HPDE6-E6E7 (cell line): ENCODE measurements at regions not wholly inside any gene's neighbourhood (a gene's known extent, or its start where the extent isn't known, plus 50 kb on each side); places are given as distances from the start of the nearest gene placed in this dataset.

ENCODE experiments used
- DNase-seq: peaks from one replicate; pipeline ENCODE4 v3.0.0; 2011; ENCODE audit warnings: missing footprints; ENCODE audit errors: extremely low spot score

DNA sequence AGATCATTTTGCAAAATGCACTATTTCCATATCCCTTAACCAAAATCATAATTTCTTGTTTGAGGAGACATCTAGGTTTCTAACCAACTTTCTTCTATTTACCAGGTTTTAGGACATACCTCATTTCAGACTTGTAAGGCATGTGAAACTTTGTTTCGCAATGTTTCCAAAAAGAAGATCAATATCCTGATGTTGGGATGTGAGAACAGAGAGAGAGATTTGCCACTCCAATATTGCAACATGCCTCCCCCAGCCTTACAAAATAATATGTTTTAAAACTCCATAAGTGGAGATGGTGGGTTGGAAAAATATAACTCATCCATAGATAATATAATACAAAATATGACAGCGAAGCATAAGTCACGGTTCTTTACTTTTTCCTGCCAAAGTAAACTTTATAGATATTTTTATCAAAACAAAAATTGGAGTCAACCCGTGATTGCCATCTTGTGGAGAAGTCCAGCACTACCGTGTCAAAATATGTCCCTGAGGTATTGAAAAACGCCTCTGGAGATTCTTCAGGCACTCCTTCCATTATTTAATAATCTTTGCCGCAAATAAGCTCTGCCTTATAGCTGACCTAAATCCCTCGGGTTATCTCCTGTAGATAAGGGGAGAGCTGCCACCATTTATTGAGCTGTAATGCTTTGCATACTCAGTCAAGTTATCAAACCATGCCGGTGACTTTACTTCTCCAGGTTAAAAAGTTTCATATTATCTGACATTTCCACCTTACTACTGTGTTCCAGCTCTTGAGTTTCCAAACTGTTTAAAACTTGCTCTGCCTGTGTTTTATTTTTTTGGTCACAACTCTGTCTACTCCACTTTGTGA is 534.2 kb downstream of the HACE1 start:
- no peak for DNase-seq

DNA sequence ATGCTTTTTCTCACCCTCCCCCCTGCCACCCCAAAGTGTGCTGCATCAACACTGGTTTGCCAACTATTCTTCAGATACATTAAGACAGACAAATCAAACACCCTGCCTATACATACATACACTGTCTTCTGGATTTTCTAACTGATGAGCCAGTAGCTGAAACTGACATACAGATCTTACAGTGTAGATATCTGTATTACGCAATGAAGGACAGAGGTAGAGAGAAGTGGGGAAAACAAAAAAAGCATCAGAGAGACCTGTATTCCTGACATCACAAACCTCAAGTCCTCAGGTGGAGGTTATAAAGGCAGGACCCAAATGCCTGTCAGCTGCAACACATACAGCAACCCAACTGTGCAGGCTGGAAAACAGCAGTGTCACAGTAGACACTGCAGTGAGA is 535.4 kb downstream of the HACE1 start:
- no peak for DNase-seq

DNA sequence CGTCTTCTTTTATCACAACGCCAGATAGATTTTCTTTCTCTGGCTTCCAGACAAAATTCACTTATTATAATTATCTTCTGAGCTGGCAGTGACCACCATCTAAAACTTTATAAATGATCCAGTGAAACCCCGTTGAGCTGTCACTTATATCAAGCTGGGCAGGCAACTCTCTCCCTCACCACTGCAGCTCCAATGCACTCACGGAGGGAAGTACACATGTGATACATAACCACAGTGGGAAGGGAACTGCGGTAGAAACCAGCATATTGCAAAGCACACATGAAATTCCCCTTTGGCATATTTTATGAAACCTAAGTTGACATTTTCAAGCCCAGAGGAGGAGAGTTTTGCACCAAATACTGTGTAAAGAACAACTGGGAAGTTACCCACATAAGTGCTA is 536.9 kb downstream of the HACE1 start:
- DNase-seq, result no peak

DNA sequence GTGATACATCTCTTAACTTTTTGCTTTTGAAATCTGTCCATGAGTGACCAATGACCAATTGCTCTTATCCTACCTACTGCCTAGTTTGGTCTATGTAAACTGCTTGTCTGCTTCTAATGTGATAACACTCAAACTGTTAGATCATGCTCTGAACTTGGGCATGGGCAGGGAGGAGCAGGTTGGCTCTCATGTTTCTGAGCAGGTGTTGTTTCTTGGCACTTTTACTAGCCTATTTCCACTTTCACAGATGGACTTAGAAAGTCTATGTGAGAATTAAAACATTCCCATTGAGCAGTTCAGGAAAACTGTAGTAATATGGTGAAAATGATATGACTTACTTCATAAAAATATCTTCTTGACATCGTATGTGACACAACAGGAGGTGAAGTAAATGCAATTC is 538.4 kb downstream of the HACE1 start:
- no peak for DNase-seq

DNA sequence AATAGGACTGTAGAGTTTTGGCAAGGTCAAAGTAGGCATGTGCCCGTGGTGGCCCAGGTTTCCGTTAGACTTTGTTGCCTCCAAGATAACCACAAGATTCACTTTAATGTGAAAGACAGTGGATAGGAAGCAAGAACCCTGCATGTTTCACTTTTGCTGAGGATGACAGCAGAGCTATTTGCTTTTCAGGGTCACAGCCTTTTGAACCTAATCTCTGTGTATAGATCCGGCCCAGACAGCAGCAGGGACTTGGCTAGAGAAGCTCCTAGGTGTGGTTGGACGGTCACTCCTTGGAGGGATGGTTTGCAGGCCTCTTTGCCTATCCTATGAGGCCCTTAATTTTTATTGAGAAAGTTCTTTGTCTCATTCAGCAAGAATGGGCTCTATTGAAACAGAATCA is 538.8 kb downstream of the HACE1 start:
- DNase-seq, result no peak

DNA sequence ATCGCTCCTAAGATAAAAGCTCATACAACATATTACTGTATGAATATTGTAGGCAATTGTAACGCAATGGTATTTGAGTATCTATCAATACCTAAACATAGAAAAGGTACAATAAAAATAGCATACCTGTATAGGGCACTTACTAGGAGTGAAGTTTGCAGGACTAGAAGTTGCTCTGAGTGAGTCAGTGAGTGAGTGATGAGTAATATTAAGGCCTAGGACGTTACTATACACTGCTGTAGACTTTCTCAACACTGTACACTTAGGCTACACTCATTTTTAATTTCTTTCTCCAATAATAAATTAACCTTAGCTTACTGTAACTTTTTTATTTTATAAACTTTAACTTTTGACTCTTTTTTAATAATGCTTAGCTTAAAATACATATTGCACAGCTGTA is 546.9 kb downstream of the HACE1 start:
- DNase-seq, result no peak

DNA sequence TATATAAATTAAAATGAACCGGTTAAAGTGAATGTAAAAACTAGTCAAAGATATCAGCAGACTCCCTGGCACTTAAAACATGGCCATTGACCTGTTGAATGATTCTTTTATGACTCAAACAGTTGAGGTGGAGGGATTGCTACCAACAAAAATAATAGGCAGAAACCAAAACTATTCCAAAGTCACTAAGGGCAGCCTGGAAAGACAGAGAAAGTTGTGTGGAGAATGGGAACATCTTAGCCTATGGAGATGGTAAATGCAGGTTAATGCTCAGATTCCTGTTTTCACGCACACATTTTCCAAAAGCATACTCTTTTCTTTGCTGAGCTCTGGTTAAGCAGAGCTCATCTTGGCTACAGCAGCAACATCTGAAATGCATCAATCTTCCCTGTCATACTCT is 553.5 kb downstream of the HACE1 start:
- no peak for DNase-seq

DNA sequence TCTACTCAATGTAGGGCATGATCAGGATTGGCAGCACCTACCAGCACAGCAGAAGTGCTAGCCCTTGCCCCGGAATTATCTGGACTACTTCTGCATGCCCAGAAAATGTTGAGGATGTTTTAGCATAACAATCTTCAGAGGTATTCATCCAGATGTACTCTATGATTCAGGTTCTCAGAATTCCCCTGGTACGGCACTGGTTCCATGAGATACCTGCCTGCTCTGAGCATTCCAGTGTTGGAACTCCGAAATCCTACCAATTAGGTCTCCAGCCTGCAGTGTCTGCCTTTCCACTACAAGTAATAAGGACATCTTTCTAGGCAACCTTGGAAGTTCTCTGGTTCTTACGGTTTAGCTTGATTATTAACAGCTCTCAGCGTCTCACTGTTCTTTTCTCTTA is 554.5 kb downstream of the HACE1 start:
- no peak for DNase-seq

DNA sequence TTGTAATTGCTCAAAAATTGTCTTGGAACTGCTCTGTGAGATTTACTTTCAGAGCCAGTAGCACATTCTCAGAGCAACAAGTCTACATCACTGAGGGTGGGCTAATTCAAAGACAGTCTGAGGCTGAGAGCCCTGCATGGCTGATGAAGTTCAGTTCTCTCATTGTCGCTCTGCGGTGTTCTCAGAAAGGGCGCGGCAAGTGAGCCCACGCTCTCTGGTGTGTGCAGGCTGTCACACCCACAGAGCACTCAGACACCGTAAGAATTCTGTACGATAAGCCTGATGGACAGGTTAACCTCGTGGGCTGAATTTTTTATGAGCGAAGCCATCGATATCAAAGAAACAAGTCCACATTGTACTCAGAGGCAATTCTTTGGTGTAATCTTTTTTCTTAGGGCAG is 557.8 kb downstream of the HACE1 start:
- DNase-seq, result no peak

DNA sequence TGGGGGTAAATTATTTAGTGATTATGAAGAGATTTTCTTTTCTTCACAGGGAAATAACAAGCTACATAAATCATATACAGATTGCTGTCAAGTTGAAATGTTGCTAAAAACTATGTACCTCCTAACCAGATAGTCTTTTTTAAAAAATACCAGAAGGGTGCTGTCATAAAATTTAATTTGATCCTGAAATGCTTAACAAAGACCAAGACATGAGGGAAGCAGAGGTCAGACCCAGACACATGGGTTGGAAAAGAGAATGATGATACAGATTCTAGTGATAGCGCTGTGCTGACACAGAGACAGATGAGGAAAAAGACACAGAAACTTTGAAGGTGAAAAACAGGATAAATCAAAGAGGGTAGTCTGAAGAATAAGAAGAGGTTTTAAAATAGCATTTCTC is 573.1 kb downstream of the HACE1 start:
- DNase-seq, result no peak

DNA sequence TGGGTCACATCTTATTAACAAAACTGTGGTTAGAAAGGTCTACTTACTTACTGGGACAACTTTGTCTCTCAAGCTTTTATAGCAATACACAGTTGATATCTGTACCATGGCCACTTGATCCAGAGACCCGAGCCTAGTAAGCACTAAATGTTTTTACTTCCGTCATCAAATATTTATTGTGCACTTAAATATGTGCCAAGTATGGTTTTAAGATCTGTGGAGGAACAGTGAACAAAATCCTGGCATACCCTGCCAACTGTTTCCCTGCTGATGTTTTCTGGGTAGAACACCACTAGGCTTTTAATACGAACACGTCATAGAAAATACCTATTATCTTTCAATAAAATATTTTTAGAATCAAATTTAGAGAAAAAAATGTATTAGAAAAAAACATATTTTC is 574.8 kb downstream of the HACE1 start:
- DNase-seq, result no peak

DNA sequence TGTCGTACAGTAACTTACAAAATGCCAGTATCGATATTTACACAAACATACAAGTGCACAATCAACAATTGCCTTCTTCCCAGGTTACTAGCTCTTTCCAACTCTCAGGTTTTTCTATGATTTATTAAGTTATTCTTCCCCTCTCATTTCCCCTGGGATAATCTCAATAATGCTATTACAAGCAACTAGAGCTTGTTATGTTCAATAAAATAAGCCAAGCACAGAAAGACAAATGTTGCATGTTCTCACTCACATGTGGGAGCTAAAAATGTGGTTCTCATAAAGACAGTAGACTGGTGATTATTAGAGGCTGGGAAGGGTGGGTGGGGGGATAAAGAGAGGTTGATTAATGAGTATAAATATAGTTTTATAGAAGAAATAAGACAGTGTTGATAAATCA is 577.1 kb downstream of the HACE1 start:
- no peak for DNase-seq

DNA sequence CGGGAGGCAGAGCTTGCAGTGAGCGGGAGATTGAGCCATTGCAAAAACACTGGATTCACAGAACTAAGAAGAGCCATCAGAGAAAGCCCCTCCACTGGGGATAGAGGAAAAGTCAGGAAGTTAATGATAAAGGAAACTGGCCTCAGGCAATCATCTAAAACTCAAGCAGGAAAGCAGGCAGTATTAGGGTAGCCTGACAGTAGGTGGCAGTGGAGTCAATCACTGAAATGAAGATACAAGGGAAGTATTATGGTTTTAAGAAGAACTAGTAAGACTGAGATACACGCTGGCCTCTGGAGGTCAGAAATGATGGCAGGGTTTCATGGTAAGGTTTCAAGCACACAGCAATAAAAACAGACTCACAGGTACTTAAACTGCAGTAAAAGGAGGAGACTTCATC is 578.3 kb downstream of the HACE1 start:
- DNase-seq, result no peak

DNA sequence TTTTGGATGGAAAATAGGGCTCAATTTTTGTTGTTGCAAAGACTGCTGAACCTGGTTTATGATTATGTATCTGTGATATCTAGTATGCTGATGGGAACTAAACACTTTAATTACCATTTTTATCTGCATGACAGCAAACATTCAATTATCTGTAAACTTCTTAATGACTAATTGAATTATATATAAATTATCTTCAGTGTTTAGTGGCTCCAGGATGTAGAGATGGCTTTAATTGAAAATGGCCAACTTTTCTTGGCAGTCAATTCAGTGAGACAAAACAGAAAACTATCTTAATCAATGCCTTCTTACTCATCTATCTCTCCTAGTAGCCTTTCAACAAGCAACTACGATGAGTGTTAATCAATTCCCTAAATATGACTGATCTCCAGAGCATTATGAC is 591.3 kb downstream of the HACE1 start:
- DNase-seq, result no peak

DNA sequence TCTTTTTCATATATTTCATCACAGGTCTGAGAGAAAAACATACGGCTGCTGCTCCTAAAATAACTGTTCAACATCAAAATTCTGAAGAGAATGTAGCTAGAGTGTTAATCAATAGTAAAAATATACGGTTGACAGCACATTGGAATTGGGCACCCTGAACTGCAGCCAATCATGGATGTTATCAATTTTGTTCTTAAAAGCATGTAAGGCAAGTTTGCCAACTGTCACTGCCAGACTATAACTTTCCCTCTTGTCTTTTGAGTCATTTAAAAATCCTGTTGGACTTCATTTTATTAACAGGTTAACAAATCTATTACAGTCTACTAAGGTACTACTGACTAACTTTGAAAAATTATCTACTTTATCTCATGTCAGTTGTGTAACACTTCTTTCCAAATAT is 592.8 kb downstream of the HACE1 start:
- no peak for DNase-seq

DNA sequence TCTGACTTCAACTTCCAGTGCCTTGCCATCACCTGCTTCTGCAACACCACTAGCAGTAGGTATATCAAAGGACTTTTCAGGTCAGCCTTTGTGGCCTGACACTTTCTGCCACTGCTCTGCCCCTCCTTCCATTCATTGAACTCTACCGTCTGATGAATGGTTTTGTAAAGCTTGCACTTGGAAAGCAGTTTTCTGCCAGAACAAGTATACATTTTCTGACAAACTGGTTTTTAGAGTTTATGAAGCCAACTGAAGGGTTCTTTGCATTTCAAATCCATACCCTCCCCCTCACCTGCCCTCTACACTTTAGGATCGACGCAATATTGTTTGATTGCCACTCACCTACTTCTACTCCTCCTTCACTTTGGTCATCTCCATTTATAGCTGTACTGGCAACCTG is 603.1 kb downstream of the HACE1 start:
- DNase-seq, result no peak

DNA sequence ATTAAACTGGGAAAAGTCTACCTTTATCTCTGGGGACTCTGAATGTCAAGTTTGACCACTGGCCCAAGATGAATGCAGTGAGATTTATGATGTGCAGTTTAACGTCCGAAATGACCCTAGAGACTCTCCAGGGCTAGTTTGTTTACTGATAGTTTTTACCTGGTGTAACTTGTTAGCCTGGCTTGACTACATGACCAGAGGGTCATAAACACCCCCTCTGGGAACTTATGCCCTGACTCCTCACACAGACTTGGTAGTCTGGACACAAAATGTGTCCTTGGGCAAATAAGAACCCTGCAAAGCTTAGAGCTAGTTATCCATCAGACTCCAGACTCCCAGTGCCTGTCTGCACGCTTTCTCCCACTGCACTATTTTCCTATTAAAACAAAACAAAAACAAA is 606.5 kb downstream of the HACE1 start:
- no peak for DNase-seq

DNA sequence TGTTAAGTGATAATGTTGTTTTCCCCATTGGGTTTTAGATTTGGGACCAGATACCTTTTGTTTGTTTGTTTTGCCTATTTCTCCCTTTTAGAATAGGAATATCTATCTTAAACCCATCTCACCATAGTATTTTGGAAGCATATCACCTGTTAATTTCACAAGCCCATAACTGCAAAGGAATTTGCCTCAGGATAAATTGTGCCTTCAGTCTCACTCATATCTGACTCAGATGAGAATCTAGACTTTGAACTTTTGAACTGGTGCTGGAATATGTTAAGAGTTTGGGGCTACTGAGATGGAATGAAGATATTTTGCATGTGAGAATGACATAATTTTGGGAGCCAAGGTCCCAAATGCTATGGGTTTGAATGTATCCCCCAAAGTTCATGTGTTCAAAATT is 607.4 kb downstream of the HACE1 start:
- DNase-seq, result peak; percentile 40

DNA sequence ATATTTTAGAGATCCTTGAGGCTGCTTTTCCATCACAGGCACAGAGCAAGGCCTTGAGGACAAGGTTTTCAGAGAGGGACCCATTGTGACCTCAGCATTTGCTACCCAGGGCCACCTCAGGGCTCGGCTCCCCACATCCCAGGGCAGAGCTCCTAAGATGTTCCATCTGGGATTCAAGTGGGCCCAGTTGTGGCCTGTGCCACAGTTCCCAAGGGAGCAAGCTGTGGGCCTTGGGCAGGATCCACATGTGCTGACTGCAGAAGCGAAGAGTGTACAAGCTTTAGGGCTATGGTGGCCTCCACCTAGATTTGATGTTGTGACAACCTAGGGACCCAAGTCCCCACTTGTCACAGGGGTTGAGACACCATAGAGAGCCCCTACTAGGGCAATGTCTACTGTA is 608.1 kb downstream of the HACE1 start:
- no peak for DNase-seq

DNA sequence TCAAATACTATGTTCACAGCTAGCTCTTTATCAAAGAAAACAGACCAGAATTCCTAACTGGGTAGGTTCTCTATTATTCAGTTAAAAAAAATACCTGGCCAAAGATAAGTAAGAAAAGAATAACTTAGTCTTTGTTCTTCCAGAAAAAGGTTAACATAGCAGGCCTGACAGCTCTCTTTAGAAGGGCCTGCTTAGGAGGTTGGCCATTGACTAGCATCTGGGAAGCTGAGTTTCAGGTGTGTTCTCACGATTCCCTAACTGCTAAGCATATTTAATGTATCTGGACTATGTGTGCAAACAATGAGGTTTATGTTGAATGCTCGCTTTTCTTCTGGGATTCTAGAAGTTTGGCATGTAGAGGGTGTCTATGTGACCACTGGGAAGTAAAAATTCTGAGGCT is 618.9 kb downstream of the HACE1 start:
- no peak for DNase-seq

DNA sequence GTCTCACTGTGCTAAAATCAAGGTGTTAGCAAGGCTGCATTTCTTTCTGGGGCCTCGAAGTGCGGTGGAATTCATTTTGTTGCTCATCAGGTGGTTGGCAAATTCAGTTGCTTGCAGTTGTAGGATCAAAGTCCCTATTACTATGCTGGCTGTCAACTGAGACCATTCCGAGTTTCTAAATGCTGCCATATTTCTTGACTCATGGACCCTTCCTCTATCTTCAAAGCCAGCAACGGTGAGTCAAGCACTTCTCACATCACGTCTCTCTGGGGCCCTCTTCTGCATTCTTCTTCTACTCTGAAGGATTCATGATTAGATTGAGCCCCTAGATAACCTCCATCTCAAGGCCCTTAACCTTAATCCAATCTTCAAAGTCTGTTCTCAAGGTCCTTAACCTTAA is 619.7 kb downstream of the HACE1 start:
- DNase-seq, result no peak

DNA sequence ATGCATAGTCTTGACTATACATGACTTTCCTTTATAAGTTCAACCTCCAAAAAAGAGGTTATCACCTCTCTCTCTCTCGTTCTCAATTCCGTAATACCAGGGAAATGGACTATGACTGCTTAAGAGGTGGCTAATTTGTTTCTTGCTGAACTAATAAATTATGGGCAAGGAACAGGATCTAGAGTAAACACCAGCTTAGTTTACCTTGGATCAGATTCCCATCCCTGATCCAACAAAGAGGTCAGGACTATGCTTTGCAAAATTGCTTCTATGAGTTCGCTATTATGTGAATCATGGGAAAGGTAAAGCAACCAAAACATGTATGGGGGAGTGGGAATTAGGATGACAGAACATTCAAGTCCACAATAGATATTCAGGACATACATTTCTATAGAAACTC is 630.7 kb downstream of the HACE1 start:
- no peak for DNase-seq

DNA sequence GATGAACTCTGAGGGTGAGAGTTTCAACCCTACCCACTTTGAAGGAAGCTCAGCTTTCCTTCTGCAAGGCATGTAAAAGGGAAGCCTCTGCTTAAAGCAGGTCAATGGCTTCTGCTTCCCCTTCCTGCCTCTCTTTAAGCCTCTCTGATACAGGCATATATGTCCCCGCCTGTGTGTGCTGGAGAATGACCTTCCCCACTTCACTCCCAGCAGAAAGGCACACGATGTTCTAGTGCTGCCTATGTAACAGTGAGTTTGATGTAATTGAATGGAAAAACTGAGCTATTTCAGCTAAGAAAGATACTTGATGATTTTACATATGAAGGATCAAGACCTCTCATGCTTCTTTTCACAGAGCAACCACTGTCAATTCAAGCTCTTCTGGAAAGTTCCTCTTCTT is 632.2 kb downstream of the HACE1 start:
- DNase-seq, result no peak

DNA sequence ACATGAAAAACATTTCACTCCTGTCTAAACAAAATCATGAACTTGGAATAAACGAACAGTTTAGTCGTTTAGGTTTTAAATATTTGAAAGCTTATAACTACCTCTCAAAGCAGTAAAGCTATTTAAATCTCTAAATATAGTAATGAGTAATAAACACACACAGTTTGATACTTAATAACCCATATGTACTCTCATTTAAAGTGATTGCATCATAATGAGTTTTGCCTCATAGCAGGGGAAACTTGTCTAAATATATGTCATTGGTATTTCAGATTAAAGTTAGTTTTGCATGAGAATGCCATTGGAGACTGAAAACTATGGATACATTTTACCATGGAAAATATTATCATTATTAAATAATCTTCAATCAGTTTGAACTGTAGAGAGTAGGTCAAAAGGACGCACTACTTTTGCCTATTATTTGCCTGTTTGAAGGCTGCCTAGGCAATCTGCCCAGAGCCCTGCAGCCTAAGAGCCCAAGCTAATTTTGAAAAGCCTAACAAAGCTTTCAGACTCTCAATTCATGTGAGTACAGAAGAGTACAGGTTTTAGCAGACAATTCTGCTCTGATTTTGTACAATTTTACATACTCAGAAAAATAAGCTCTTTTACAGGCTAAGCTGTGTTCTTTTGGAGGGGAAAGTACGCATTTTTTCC is 632.8 kb downstream of the HACE1 start:
- DNase-seq, result no peak
